Ovary (tissue), 3 donors: ENCODE measurements at regions not wholly inside any gene's neighbourhood (a gene's known extent, or its start where the extent isn't known, plus 50 kb on each side); places are given as distances from the start of the nearest gene placed in this dataset.

Experiments
- EP300 ChIP-seq: sonication (generic); formaldehyde crosslinking; IDR thresholded peaks from one replicate; pipeline ENCODE4 v1.6.1; 2017; ENCODE audit warnings: antibody characterized with exemption
- POLR2A ChIP-seq: fragments of 450-650 bp; IDR thresholded peaks from one replicate; pipeline ENCODE4 v1.6.1; 2017; ENCODE audit warnings: antibody characterized with exemption, mild to moderate bottlenecking, moderate library complexity
- TF ChIP-seq, protein P1 (sequence below), 3 donors: fragments of 450-650 bp in 2 of 3; fragments of 200-600 bp in 1 of 3; IDR thresholded peaks; one replicate each; pipeline versions ENCODE4 v1.5.1 to v1.8.0; 2016 to 2022; ENCODE audit warnings: antibody characterized with exemption in 3 of 3, mild to moderate bottlenecking in 1 of 3
- donor health status: DM: no; HTN: no; CAD: no.

DNA sequence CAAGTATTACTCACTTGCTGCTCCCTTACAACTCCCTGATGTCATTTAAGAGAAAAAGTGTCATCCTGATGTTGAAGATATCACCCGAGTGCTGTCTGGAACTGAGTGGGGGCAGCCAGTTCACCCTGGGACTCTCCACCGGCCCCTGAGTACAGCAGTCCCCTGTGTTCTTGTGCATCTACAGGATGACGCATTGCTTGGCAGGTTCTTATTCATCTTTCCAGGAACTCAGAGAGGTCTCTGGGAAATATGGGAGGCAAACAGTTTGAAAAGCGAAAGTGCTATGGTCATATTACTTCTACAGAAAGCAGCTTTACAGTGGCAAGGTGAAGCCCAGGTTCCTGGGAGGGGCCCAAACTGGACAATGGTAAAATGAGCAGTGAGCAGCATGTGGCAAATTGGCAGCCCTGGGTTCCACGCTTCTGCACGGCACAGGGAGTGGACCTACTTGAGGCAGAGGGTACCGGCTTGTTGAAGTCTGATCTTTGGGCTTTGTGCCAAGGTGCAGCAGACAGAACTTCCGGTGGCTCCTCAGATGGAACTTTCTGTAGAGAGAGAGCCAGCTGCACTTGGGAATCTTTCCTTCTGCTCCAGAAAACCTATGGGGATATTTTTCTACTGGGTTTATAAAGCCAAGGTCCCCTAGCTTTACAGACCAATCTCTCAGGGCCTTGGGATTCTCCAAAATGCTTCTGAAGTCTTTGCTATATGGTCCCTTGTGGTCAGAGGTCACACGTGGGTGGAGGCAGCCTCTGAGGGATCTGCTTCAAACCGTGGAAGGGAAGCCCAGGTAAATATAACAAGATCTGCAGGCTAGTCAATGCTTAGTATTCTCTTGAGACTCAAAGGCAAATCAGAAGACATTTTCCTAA lies 128.3 kb downstream of the MAP3K7 start:
- TF ChIP-seq, protein P1, sequence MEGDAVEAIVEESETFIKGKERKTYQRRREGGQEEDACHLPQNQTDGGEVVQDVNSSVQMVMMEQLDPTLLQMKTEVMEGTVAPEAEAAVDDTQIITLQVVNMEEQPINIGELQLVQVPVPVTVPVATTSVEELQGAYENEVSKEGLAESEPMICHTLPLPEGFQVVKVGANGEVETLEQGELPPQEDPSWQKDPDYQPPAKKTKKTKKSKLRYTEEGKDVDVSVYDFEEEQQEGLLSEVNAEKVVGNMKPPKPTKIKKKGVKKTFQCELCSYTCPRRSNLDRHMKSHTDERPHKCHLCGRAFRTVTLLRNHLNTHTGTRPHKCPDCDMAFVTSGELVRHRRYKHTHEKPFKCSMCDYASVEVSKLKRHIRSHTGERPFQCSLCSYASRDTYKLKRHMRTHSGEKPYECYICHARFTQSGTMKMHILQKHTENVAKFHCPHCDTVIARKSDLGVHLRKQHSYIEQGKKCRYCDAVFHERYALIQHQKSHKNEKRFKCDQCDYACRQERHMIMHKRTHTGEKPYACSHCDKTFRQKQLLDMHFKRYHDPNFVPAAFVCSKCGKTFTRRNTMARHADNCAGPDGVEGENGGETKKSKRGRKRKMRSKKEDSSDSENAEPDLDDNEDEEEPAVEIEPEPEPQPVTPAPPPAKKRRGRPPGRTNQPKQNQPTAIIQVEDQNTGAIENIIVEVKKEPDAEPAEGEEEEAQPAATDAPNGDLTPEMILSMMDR (IDR thresholded peaks at IDR 0.05) = no peak
- TF ChIP-seq POLR2A (no peak), EP300 (no peak)
